ENCODE measurements at regions not wholly inside any gene's neighbourhood (a gene's known extent, or its start where the extent isn't known, plus 50 kb on each side); places are given as distances from the start of the nearest gene placed in this dataset.

GRCh38 chr10:88169037-88169319 lies 305.6 kb downstream of the PTEN start:
- no peak for TF ChIP-seq CTCF (IDR thresholded peaks at IDR 0.05)
- TF ChIP-seq EZH2phosphoT487 (IDR thresholded peaks at IDR 0.05), result no peak
- TF ChIP-seq EZH2 (IDR thresholded peaks at IDR 0.05), result no peak

All from neural progenitor cell (in vitro differentiated cells).